Nucleus accumbens (tissue), 56 donors: ENCODE measurements at regions not wholly inside any gene's neighbourhood (a gene's known extent, or its start where the extent isn't known, plus 50 kb on each side); places are given as distances from the start of the nearest gene placed in this dataset.

ENCODE experiments used
- DNase-seq, 56 donors: peaks; one replicate each; lab custom pipeline; 2025; lab: John Stamatoyannopoulos, UW

DNA sequence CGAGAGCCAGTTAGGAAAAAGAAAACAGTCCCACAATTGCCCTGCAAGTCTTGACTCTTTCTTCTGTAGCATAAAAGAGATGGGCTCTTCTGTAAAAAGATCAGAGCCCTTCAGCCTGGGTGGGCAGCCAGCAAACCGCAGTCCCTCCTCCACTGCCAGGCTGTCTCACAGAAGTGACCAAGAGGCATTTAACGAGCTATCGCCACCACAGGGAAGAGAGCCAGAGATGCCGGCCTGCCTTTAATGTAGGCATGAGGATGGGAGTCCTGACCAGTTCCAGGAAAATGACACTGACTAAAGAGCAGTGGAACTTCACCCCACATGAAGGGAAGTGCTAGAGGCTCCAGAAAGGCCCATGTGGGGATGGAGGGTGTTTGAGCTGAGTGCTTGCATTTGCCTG is 264.6 kb downstream of the NDUFS4 start:
- DNase-seq: no peak

DNA sequence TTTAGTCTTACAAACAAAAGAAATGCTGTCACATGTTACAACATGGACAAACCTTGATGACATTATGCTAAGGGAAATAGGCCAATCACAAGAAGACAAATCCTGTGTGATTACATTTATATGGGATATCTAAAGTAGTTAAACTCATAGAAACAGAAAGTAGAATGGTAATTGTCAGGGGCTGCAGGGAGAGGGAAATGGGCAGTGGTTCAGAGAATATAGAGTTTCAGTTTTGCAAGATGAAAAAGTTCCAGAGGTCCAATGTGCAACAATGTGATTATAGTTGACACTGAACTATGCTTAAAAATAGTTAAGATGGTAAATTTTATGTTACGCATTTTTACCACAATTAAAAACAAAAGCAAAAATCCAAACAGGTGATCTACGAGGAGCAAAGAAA is 265.5 kb downstream of the NDUFS4 start:
- no peak for DNase-seq

DNA sequence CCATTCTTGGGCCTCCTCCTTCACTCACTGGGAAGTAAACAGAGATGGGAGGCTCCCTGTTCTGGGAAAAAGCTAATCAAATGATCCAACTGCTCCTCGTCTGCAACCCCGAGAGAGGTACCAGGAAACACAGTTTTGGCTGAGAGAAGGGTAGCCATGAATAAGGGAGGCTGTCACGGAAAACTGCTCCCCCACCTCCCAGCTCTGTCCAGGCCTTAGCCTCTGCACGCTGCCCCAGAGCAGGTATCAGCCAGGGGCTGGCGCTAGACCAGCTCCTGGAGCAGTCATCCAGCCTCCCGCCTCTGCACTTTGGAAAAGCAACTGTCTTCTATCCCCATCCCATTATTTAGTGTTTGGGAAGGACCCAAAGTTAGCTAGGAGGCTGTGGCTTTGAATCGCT is 266.1 kb downstream of the NDUFS4 start:
- no peak for DNase-seq

DNA sequence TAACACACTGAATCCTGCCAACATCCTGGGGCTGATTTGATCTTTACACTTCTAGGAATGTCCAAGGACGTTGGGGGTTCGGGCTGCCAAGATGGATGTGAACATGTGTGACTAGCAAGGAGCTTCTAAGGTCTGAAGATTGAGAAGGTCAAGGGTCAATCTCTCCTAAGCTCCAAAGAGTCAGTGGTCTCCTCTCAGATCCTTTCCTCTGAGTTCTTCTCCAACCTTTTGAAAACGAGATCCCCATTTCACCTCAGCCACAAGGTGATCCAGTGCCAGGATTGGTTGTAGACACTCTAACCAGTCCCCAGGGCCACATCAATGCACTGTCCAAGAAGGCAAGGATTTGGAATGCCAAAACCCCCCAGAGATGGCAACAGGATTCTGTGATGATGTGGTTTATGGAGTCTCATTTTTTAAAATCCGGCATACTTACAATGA is 266.8 kb downstream of the NDUFS4 start:
- no peak for DNase-seq

DNA sequence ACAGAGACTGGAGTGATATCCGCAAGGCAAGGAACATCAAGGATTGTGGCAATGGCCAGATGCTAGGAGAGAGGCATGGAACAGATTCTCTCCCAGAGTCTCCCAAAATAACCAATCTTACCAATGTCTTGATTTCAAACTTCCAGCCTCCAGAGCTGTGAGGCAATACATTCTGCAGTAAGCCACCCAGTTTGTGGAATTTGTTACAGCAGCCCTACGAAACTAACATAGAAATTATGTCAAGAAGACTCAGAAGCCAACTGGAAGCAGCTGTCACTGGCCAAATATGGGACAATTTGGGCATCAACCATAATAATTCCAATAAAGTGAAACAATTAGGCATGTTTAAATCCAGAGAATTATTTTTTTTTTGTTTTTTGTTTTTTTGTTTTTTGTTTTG is 271.1 kb downstream of the NDUFS4 start:
- DNase-seq: no peak
